SK-N-SH (cell line): ENCODE measurements at regions not wholly inside any gene's neighbourhood (a gene's known extent, or its start where the extent isn't known, plus 50 kb on each side); places are given as distances from the start of the nearest gene placed in this dataset.

ENCODE experiments used
- CTCF ChIA-PET: fragments of 300-600, 350-600 bp; formaldehyde crosslinking; extraction: SDS; loops from one replicate; lab custom pipeline; 2021; lab: Yijun Ruan, JAX
- POLR2A ChIA-PET: fragments of 350-600 bp; sonication (Branson Sonifier 250); formaldehyde crosslinking; extraction: SDS; loops from one replicate; lab custom pipeline; 2020; ENCODE audit warnings: antibody characterized with exemption, inconsistent platforms; lab: Yijun Ruan, JAX
- DNase-seq: peaks from one replicate; pipeline ENCODE4 v3.0.0; 2012
- H2AFZ ChIP-seq: fragments of 200-600 bp; sonication (generic); 2 replicates; pipeline ENCODE4 v1.8.1; 2016; ENCODE audit warnings: antibody characterized with exemption, mild to moderate bottlenecking, low read depth
- H3F3A ChIP-seq: fragments of 200-600 bp; sonication (generic); replicated peaks from 2 replicates; pipeline ENCODE3; 2016; ENCODE audit warnings: antibody characterized with exemption, mild to moderate bottlenecking; ENCODE audit not compliant: insufficient read depth
- H3K27ac ChIP-seq, 2 experiments: fragments of 200-500 bp in 1 of 2; fragments of 200-600 bp in 1 of 2; sonication (Bioruptor generic) in 1 of 2; sonication (generic), shearing (Covaris generic) in 1 of 2; 2 replicates each; pipeline versions ENCODE4 v1.5.1 to v1.6.1; 2014 to 2016; ENCODE audit warnings: low read depth in 2 of 2, inconsistent platforms in 1 of 2, low read length in 1 of 2, mild to moderate bottlenecking in 1 of 2, mixed read lengths in 1 of 2
- H3K27me3 ChIP-seq: fragments of 200-600 bp; sonication (generic), shearing (Covaris generic); 2 replicates; pipeline ENCODE4 v1.6.1; 2016; ENCODE audit warnings: mixed run types; ENCODE audit not compliant: insufficient read depth
- H3K36me3 ChIP-seq, 2 experiments: fragments of 200-500 bp in 1 of 2; fragments of 200-600 bp in 1 of 2; sonication (Bioruptor generic) in 1 of 2; sonication (generic) in 1 of 2; replicated peaks in 1 of 2; 2 replicates each; pipeline versions ENCODE3 to v1.5.1; 2014 to 2016; ENCODE audit warnings: low read length in 1 of 2, mild to moderate bottlenecking in 1 of 2; ENCODE audit not compliant: insufficient read depth in 2 of 2, control insufficient read depth in 1 of 2
- H3K4me1 ChIP-seq, 2 experiments: fragments of 200-500 bp in 1 of 2; fragments of 200-600 bp in 1 of 2; sonication (Bioruptor generic) in 1 of 2; sonication (generic), shearing (Covaris generic) in 1 of 2; 2 replicates each; pipeline versions ENCODE4 v1.5.1 to v1.6.1; 2014 to 2016; ENCODE audit warnings: low read depth in 1 of 2, low read length in 1 of 2, mixed run types in 1 of 2; ENCODE audit not compliant: insufficient read depth in 2 of 2, control insufficient read depth in 1 of 2
- H3K4me2 ChIP-seq: fragments of 200-600 bp; sonication (generic), shearing (Covaris generic); 2 replicates; pipeline ENCODE4 v1.6.1; 2017; ENCODE audit warnings: mixed run types
- H3K4me3 ChIP-seq, 2 experiments: fragments of 200-500 bp in 1 of 2; fragments of 200-600 bp in 1 of 2; sonication (Bioruptor generic) in 1 of 2; sonication (generic), shearing (Covaris generic) in 1 of 2; 2 replicates each; pipeline versions ENCODE4 v1.5.1 to v1.8.1; 2014 to 2016; ENCODE audit warnings: low read depth in 2 of 2, inconsistent platforms in 1 of 2, low read length in 1 of 2, mild to moderate bottlenecking in 1 of 2, mixed read lengths in 1 of 2, moderate library complexity in 1 of 2
- H3K79me2 ChIP-seq: fragments of 200-600 bp; sonication (generic); 2 replicates; pipeline ENCODE4 v1.8.1; 2017; ENCODE audit warnings: mild to moderate bottlenecking; ENCODE audit not compliant: insufficient read depth
- H3K9ac ChIP-seq: fragments of 200-600 bp; sonication (generic); 2 replicates; pipeline ENCODE4 v1.6.1; 2017; ENCODE audit warnings: mixed run types
- H3K9me2 ChIP-seq: fragments of 200-600 bp; sonication (generic); 2 replicates; pipeline ENCODE4 v1.6.1; 2017; ENCODE audit warnings: mixed run types
- H3K9me3 ChIP-seq: fragments of 200-600 bp; sonication (generic); 2 replicates; pipeline ENCODE4 v1.6.1; 2017; ENCODE audit warnings: mixed run types, mild to moderate bottlenecking, moderate library complexity
- H4K20me1 ChIP-seq: fragments of 200-600 bp; sonication (generic); 2 replicates; pipeline ENCODE4 v1.6.1; 2017; ENCODE audit warnings: mild to moderate bottlenecking, mixed run types; ENCODE audit not compliant: insufficient read depth
- CTCF ChIP-seq: fragments of 200-600 bp; sonication (generic); IDR thresholded peaks from 2 replicates; pipeline ENCODE4 v1.6.1; 2017; ENCODE audit warnings: antibody characterized with exemption, mild to moderate bottlenecking, moderate library complexity
- ELF1 ChIP-seq: IDR thresholded peaks from 2 replicates; pipeline ENCODE4 v1.4.0; 2012
- EP300 ChIP-seq, 2 experiments: IDR thresholded peaks; 2 replicates each; pipeline versions ENCODE4 v1.4.0 to v1.6.1; 2012; ENCODE audit warnings: borderline replicate concordance in 1 of 2, low read depth in 1 of 2, low read length in 1 of 2
- EZH2phosphoT487 ChIP-seq: fragments of 200-600 bp; sonication (generic); IDR thresholded peaks from 2 replicates; pipeline ENCODE4 v1.6.1; 2017; ENCODE audit warnings: low read depth, mixed run types, mild to moderate bottlenecking, antibody characterized with exemption, moderate library complexity, borderline replicate concordance
- FOXJ3 ChIP-seq: sonication (generic); formaldehyde crosslinking; IDR thresholded peaks from 2 replicates; pipeline ENCODE4 v1.5.1; 2020; ENCODE audit warnings: mild to moderate bottlenecking, missing genetic modification reagents
- FOXM1 ChIP-seq: IDR thresholded peaks from 2 replicates; pipeline ENCODE4 v1.4.0; 2012; ENCODE audit warnings: low read depth, mild to moderate bottlenecking
- GABPA ChIP-seq: IDR thresholded peaks from 2 replicates; pipeline ENCODE4 v1.4.0; 2012; ENCODE audit warnings: low read depth, mild to moderate bottlenecking
- IRF3 ChIP-seq: fragments of 150-350 bp; IDR thresholded peaks from 2 replicates; pipeline ENCODE4 v1.6.1; 2016; ENCODE audit warnings: mild to moderate bottlenecking, low read depth, low read length
- RAD21 ChIP-seq: IDR thresholded peaks from 2 replicates; pipeline ENCODE4 v1.6.1; 2012; ENCODE audit warnings: mild to moderate bottlenecking, low read length
- REST ChIP-seq: IDR thresholded peaks from 2 replicates; pipeline ENCODE4 v1.6.1; 2012; ENCODE audit warnings: mild to moderate bottlenecking, low read depth, low read length, moderate library complexity
- RFX5 ChIP-seq: IDR thresholded peaks from 2 replicates; pipeline ENCODE4 v1.6.1; 2012; ENCODE audit warnings: mild to moderate bottlenecking, improper control_type of control experiment, low read length
- SIN3A ChIP-seq: IDR thresholded peaks from 2 replicates; pipeline ENCODE4 v1.6.1; 2012; ENCODE audit warnings: low read depth, mild to moderate bottlenecking, low read length, moderate library complexity, borderline replicate concordance
- SMC3 ChIP-seq: IDR thresholded peaks from 2 replicates; pipeline ENCODE4 v1.6.1; 2012; ENCODE audit warnings: low read depth, low read length, improper control_type of control experiment
- USF2 ChIP-seq: fragments of 150-350 bp; IDR thresholded peaks from 2 replicates; pipeline ENCODE4 v1.6.1; 2017; ENCODE audit warnings: antibody characterized with exemption, low read length, low read depth, borderline replicate concordance
- YY1 ChIP-seq: IDR thresholded peaks from 2 replicates; pipeline ENCODE4 v1.4.0; 2012; ENCODE audit warnings: low read depth, mild to moderate bottlenecking
- ZBTB33 ChIP-seq: IDR thresholded peaks from 2 replicates; pipeline ENCODE4 v1.4.0; 2012; ENCODE audit warnings: low read depth, borderline replicate concordance
- WGBS: methylation state at CpG from one replicate; pipeline ENCODE4 v1.1.6; 2017; ENCODE audit warnings: low lambda C conversion rate; 5-methylcytosine and 5-hydroxymethylcytosine counted together

GRCh38 chr1:81553503-81553902 is 247.2 kb upstream of the ADGRL2 start (continued):
- TF ChIP-seq RFX5 (no peak), EP300 (IDR thresholded peaks at IDR 0.05; ENCODE audit: borderline replicate concordance in 1 of 2, low read depth in 1 of 2, low read length in 1 of 2) (no peak), RAD21 (no peak), YY1 (no peak), ELF1 (no peak), IRF3 (no peak), CTCF (no peak), GABPA (no peak)
- TF ChIP-seq, all 33 proteins: peak for 0

GRCh38 chr1:81551946-81552345 is 248.8 kb upstream of the ADGRL2 start:
- no peak overlapping the region for H3K9ac ChIP-seq
- H4K20me1 ChIP-seq: no peaks in the 10 kb centered on the region
- H3K36me3 ChIP-seq: no peaks in the 10 kb centered on the region
- no peak overlapping the region for H3K4me2 ChIP-seq
- H3K79me2 ChIP-seq: no peaks in the 10 kb centered on the region
- no peaks in the 10 kb centered on the region for H3K9me3 ChIP-seq
- DNase-seq: no peak
- no peak overlapping the region for H2AFZ ChIP-seq
- no peaks in the 10 kb centered on the region for H3K9me2 ChIP-seq
- H3K27me3 ChIP-seq: no peaks in the 10 kb centered on the region
- H3F3A ChIP-seq: no peaks in the 10 kb centered on the region
- CTCF ChIA-PET: interaction anchor here (0.7 kb wide), 1 partner anchor 129 kb away, joined by 3 read pairs; no protein-coding TSS in a partner anchor
- H3K27ac ChIP-seq: no peak overlapping the region
- POLR2A ChIA-PET: no interaction called here
- no peaks in the 10 kb centered on the region; a peak in 1 of 4 replicates for H3K4me1 ChIP-seq
- H3K4me3 ChIP-seq: no peak overlapping the region
- WGBS: 56% methylated on average over 1 of the region's 1 CpG
- TF ChIP-seq FOXM1 (no peak), RFX5 (no peak), REST (no peak), ZBTB33 (no peak), EZH2phosphoT487 (no peak), GABPA (no peak), SIN3A (no peak), SMC3 (no peak), CTCF (no peak), EP300 (IDR thresholded peaks at IDR 0.05; ENCODE audit: borderline replicate concordance in 1 of 2, low read depth in 1 of 2, low read length in 1 of 2) (no peak), IRF3 (no peak), FOXJ3 (no peak), USF2 (no peak)
